A549 (cell line): ENCODE measurements at regions not wholly inside any gene's neighbourhood (a gene's known extent, or its start where the extent isn't known, plus 50 kb on each side); places are given as distances from the start of the nearest gene placed in this dataset.

Experiments
- ATAC-seq, 2 experiments: fragments of 200-7000 bp in 1 of 2; fragments of >200 bp in 1 of 2; cut with Nextera tagmentation in 1 of 2; cut with Tn5 transposase in 1 of 2; 3 replicates each; pipeline versions ENCODE4 v1.8.0 to v1.9.1; 2018 to 2020; ENCODE audit warnings: mild to moderate bottlenecking in 1 of 2, moderate library complexity in 1 of 2
- CTCF ChIA-PET: fragments of 300-600 bp; sonication (Branson Sonifier 250); formaldehyde crosslinking; extraction: SDS; loops from one replicate; lab custom pipeline; 2021; ENCODE audit warnings: antibody characterized with exemption, inconsistent platforms; lab: Yijun Ruan, JAX
- POLR2A ChIA-PET: fragments of 350-600 bp; formaldehyde crosslinking; extraction: SDS; loops from one replicate; lab custom pipeline; 2021; ENCODE audit warnings: antibody characterized with exemption, inconsistent platforms; lab: Yijun Ruan, JAX
- DNase-seq, 2 experiments: peaks; one replicate each; pipeline versions ENCODE4 v3.0.0 to v3.0.0-alpha.2; 2011 to 2016; ENCODE audit warnings: low read depth in 1 of 2, low spot score in 1 of 2
- FAIRE-seq: peaks from 2 replicates; lab custom pipeline; 2011; peaks lifted over from hg19 to GRCh38; lab: Jason Lieb, UNC
- H3K27ac ChIP-seq, 2 experiments: fragments of >200 bp; sonication (Bioruptor Twin); formaldehyde crosslinking; 3 replicates each; pipeline ENCODE4 v1.5.1; 2016 to 2017
- H3K4me1 ChIP-seq: fragments of >200 bp; sonication (Bioruptor Twin); formaldehyde crosslinking; 3 replicates; pipeline ENCODE4 v1.6.1; 2016
- H3K4me2 ChIP-seq: fragments of >200 bp; sonication (Bioruptor Twin); formaldehyde crosslinking; 3 replicates; pipeline ENCODE4 v1.6.1; 2016
- H3K4me3 ChIP-seq: fragments of >200 bp; sonication (Bioruptor Twin); formaldehyde crosslinking; 3 replicates; pipeline ENCODE4 v1.5.1; 2016
- H3K9me3 ChIP-seq: fragments of >200 bp; sonication (Bioruptor Twin); formaldehyde crosslinking; 3 replicates; pipeline ENCODE4 v1.6.1; 2016
- ATOH8 ChIP-seq: fragments of 250-450 bp; sonication (Bioruptor Pico); IDR thresholded peaks from 2 replicates; pipeline ENCODE4 v1.5.0; 2020; ENCODE audit warnings: low read depth, mild to moderate bottlenecking, moderate library complexity
- BHLHE40 ChIP-seq: IDR thresholded peaks from 2 replicates; pipeline ENCODE4 v1.6.1; 2012; ENCODE audit warnings: low read depth, low read length, inconsistent platforms
- CBX2 ChIP-seq: fragments of 200-600 bp; sonication (generic); IDR thresholded peaks from 2 replicates; pipeline ENCODE4 v1.6.1; 2016; ENCODE audit warnings: low read depth, mild to moderate bottlenecking, borderline replicate concordance
- EHMT2 ChIP-seq: fragments of 200-600 bp; sonication (generic); IDR thresholded peaks from 2 replicates; pipeline ENCODE4 v1.6.1; 2016; ENCODE audit warnings: antibody characterized with exemption, low read depth, mild to moderate bottlenecking, moderate library complexity
- EP300 ChIP-seq, 2 experiments: fragments of >200 bp; sonication (Bioruptor Twin); formaldehyde crosslinking; IDR thresholded peaks; 2 replicates in 1 of 2; 3 replicates in 1 of 2; pipeline ENCODE4 v1.6.1; 2016 to 2017
- FOSB ChIP-seq: fragments of 250-450 bp; sonication (Bioruptor Pico); IDR thresholded peaks from 2 replicates; pipeline ENCODE4 v1.5.0; 2020; ENCODE audit warnings: mild to moderate bottlenecking, moderate library complexity
- HES2 ChIP-seq: fragments of >200 bp; sonication (Bioruptor Twin); formaldehyde crosslinking; IDR thresholded peaks from 2 replicates; pipeline ENCODE4 v1.6.1; 2016
- HMGXB4 ChIP-seq: fragments of 250-450 bp; sonication (Bioruptor Pico); IDR thresholded peaks from 2 replicates; pipeline ENCODE4 v1.5.0; 2021; ENCODE audit warnings: mild to moderate bottlenecking, moderate library complexity, borderline replicate concordance
- JUNB ChIP-seq: fragments of >200 bp; sonication (Bioruptor Twin); formaldehyde crosslinking; IDR thresholded peaks from 2 replicates; pipeline ENCODE4 v1.6.1; 2016
- MAFK ChIP-seq: fragments of 450-650 bp; IDR thresholded peaks from 2 replicates; pipeline ENCODE4 v1.6.1; 2014; ENCODE audit not compliant: partially characterized antibody
- MAZ ChIP-seq: fragments of 150-350 bp; IDR thresholded peaks from 2 replicates; pipeline ENCODE4 v1.6.1; 2014; ENCODE audit warnings: antibody characterized with exemption, low read depth, low read length, borderline replicate concordance
- NFE2L2 ChIP-seq: fragments of 150-350 bp; conservative IDR thresholded peaks from 2 replicates; pipeline ENCODE4 v1.6.1; 2014; ENCODE audit warnings: low read length
- RAD21 ChIP-seq, 2 experiments: fragments of >200 bp in 1 of 2; sonication (Bioruptor Twin) in 1 of 2; formaldehyde crosslinking in 1 of 2; IDR thresholded peaks in 1 of 2; conservative IDR thresholded peaks in 1 of 2; 2 replicates in 1 of 2; 3 replicates in 1 of 2; pipeline ENCODE4 v1.6.1; 2012 to 2018; ENCODE audit warnings: inconsistent platforms in 1 of 2
- RNF2 ChIP-seq: fragments of 200-600 bp; sonication (generic); IDR thresholded peaks from 2 replicates; pipeline ENCODE4 v1.6.1; 2016; ENCODE audit warnings: low read depth, mild to moderate bottlenecking, antibody characterized with exemption, moderate library complexity, borderline replicate concordance
- SMC3 ChIP-seq: fragments of >200 bp; sonication (Bioruptor Twin); formaldehyde crosslinking; IDR thresholded peaks from 3 replicates; pipeline ENCODE4 v1.6.1; 2018; ENCODE audit warnings: inconsistent platforms
- ZC3H11A ChIP-seq: fragments of 450-650 bp; IDR thresholded peaks from 2 replicates; pipeline ENCODE4 v1.6.1; 2014; ENCODE audit warnings: antibody characterized with exemption, mild to moderate bottlenecking
- ZSCAN20 ChIP-seq: fragments of 250-450 bp; sonication (Bioruptor Pico); IDR thresholded peaks from 2 replicates; pipeline ENCODE4 v1.8.0; 2022; ENCODE audit warnings: mild to moderate bottlenecking, moderate library complexity
- WGBS: methylation state at CpG from one replicate; pipeline ENCODE4 v1.1.6; 2017; ENCODE audit errors: missing lambda C conversion rate; 5-methylcytosine and 5-hydroxymethylcytosine counted together
- TF ChIP-seq, protein P1 (sequence below): fragments of 150-350 bp; IDR thresholded peaks from 2 replicates; pipeline ENCODE4 v1.6.1; 2014; ENCODE audit warnings: low read depth, mild to moderate bottlenecking, low read length
- TF ChIP-seq, protein P2 (sequence below): IDR thresholded peaks from 2 replicates; pipeline ENCODE4 v1.6.1; 2012
- TF ChIP-seq, protein P3 (sequence below): fragments of >200 bp; sonication (Bioruptor Twin); formaldehyde crosslinking; IDR thresholded peaks from 3 replicates; pipeline ENCODE4 v1.6.1; 2016
- TF ChIP-seq, protein P4 (sequence below): fragments of 200-600 bp; sonication (generic); IDR thresholded peaks from 2 replicates; pipeline ENCODE4 v1.6.1; 2016; ENCODE audit warnings: antibody characterized with exemption, mild to moderate bottlenecking, moderate library complexity

- POLR2A ChIA-PET, result no interaction called here
- no peak for FAIRE-seq
- Histone ChIP-seq H3K4me3 (no peak overlapping the region), H3K9me3 (no peaks in the 10 kb centered on the region), H3K27ac (no peak overlapping the region), H3K4me1 (no peaks in the 10 kb centered on the region), H3K4me2 (no peak overlapping the region)
- DNase-seq, result no peak
- TF ChIP-seq ZSCAN20 (CRISPR knock-in tag) (no peak), NFE2L2 (no peak), JUNB (no peak), EP300 (IDR thresholded peaks at IDR 0.05) (no peak), ATOH8 (no peak), ZC3H11A (no peak), HMGXB4 (CRISPR knock-in tag) (no peak), RAD21 (conservative IDR thresholded peaks at IDR 0.05 in 1 of 2, IDR thresholded peaks at IDR 0.05 in 1 of 2) (no peak), SMC3 (no peak), HES2 (no peak), EHMT2 (no peak)
- TF ChIP-seq, protein P1, sequence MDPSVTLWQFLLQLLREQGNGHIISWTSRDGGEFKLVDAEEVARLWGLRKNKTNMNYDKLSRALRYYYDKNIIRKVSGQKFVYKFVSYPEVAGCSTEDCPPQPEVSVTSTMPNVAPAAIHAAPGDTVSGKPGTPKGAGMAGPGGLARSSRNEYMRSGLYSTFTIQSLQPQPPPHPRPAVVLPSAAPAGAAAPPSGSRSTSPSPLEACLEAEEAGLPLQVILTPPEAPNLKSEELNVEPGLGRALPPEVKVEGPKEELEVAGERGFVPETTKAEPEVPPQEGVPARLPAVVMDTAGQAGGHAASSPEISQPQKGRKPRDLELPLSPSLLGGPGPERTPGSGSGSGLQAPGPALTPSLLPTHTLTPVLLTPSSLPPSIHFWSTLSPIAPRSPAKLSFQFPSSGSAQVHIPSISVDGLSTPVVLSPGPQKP, result no peak
- 100% methylated on average over 3 of the region's 4 CpGs for WGBS
- CTCF ChIA-PET, result interaction anchor here (1.1 kb wide), 1 partner anchor 17 kb away, joined by 3 read pairs; no protein-coding TSS in a partner anchor
- no peak for ATAC-seq
These were observed 1282.9 kb downstream of the TBC1D22A start for GRCh38 chr22:48045369-48045768.

DNA sequence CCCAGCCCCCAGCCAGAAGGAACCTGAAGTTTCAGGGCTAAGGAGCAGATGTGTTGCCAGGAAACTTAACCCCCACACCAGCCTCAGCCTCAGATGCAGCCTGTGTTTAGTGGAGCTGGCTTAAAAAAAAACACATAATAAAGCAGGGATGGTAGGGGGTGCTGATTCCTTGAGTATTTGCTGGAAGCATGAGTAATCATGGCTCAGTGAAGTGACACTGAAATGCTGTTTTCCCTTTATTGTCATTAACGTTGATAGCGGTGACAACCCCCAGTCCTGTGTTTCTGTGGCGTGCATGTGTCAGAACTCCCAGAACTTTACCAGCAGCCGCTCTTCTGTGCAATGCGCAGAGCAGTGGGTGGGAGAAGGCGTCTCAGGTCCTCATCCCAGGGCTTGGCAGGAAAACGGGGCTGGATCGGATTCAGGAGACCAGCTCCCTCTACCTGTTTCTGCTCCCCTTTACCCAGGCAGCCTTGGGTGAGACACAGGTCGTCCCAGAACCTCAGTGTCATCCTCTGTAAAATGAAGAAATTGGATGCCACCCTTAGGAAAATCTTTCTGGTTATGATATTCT lies 1282.1 kb downstream of the TBC1D22A start:
- DNase-seq (no peak), FAIRE-seq (no peak), ATAC-seq (no peak)
- Histone ChIP-seq H3K4me1 (no peaks in the 10 kb centered on the region), H3K4me3 (no peak overlapping the region), H3K4me2 (no peak overlapping the region), H3K27ac (no peak overlapping the region), H3K9me3 (no peaks in the 10 kb centered on the region)
- 58% methylated on average over 7 of the region's 9 CpGs for WGBS
- CTCF ChIA-PET, result interaction anchor here (1.1 kb wide), 1 partner anchor 17 kb away, joined by 3 read pairs; no protein-coding TSS in a partner anchor
- TF ChIP-seq, protein P1, result no peak
- TF ChIP-seq CBX2 (no peak), MAZ (no peak), EP300 (IDR thresholded peaks at IDR 0.05) (no peak), BHLHE40 (no peak)
- POLR2A ChIA-PET, result no interaction called here

GRCh38 chr22:48043581-48043980 lies 1281.1 kb downstream of the TBC1D22A start:
- Histone ChIP-seq H3K4me3 (no peak overlapping the region), H3K4me1 (no peaks in the 10 kb centered on the region), H3K4me2 (no peak overlapping the region), H3K9me3 (no peaks in the 10 kb centered on the region), H3K27ac (no peak overlapping the region)
- ChIA-PET CTCF (no interaction called here), POLR2A (no interaction called here)
- no peak for FAIRE-seq
- DNase-seq, result no peak
- WGBS, result 63% methylated on average over 6 of the region's 6 CpGs
- ATAC-seq, result no peak
- TF ChIP-seq, protein P2, sequence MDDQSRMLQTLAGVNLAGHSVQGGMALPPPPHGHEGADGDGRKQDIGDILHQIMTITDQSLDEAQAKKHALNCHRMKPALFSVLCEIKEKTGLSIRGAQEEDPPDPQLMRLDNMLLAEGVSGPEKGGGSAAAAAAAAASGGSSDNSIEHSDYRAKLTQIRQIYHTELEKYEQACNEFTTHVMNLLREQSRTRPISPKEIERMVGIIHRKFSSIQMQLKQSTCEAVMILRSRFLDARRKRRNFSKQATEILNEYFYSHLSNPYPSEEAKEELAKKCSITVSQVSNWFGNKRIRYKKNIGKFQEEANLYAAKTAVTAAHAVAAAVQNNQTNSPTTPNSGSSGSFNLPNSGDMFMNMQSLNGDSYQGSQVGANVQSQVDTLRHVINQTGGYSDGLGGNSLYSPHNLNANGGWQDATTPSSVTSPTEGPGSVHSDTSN, result no peak
- TF ChIP-seq RNF2 (no peak), FOSB (CRISPR knock-in tag) (no peak), MAFK (no peak), BHLHE40 (no peak)
- TF ChIP-seq, protein P3, sequence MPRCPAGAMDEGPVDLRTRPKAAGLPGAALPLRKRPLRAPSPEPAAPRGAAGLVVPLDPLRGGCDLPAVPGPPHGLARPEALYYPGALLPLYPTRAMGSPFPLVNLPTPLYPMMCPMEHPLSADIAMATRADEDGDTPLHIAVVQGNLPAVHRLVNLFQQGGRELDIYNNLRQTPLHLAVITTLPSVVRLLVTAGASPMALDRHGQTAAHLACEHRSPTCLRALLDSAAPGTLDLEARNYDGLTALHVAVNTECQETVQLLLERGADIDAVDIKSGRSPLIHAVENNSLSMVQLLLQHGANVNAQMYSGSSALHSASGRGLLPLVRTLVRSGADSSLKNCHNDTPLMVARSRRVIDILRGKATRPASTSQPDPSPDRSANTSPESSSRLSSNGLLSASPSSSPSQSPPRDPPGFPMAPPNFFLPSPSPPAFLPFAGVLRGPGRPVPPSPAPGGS, result no peak
- TF ChIP-seq, protein P4, sequence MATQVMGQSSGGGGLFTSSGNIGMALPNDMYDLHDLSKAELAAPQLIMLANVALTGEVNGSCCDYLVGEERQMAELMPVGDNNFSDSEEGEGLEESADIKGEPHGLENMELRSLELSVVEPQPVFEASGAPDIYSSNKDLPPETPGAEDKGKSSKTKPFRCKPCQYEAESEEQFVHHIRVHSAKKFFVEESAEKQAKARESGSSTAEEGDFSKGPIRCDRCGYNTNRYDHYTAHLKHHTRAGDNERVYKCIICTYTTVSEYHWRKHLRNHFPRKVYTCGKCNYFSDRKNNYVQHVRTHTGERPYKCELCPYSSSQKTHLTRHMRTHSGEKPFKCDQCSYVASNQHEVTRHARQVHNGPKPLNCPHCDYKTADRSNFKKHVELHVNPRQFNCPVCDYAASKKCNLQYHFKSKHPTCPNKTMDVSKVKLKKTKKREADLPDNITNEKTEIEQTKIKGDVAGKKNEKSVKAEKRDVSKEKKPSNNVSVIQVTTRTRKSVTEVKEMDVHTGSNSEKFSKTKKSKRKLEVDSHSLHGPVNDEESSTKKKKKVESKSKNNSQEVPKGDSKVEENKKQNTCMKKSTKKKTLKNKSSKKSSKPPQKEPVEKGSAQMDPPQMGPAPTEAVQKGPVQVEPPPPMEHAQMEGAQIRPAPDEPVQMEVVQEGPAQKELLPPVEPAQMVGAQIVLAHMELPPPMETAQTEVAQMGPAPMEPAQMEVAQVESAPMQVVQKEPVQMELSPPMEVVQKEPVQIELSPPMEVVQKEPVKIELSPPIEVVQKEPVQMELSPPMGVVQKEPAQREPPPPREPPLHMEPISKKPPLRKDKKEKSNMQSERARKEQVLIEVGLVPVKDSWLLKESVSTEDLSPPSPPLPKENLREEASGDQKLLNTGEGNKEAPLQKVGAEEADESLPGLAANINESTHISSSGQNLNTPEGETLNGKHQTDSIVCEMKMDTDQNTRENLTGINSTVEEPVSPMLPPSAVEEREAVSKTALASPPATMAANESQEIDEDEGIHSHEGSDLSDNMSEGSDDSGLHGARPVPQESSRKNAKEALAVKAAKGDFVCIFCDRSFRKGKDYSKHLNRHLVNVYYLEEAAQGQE, result no peak
